Neural progenitor cell (in vitro differentiated cells): ENCODE measurements at regions not wholly inside any gene's neighbourhood (a gene's known extent, or its start where the extent isn't known, plus 50 kb on each side); places are given as distances from the start of the nearest gene placed in this dataset.

ENCODE experiments used
- DNase-seq: peaks from one replicate; pipeline ENCODE4 v3.0.0-alpha.2; 2016; ENCODE audit warnings: low spot score
- H2AFZ ChIP-seq: fragments of 200-600 bp; sonication (generic); replicated peaks from 2 replicates; pipeline ENCODE4 v1.6.1; 2016; ENCODE audit warnings: antibody characterized with exemption
- H3F3A ChIP-seq: fragments of 200-600 bp; sonication (generic); 2 replicates; pipeline ENCODE4 v1.6.1; 2016; ENCODE audit warnings: antibody characterized with exemption, low read depth
- H3K27ac ChIP-seq: fragments of 200-600 bp; sonication (generic); 2 replicates; pipeline ENCODE4 v1.5.1; 2016; ENCODE audit warnings: mild to moderate bottlenecking
- H3K27me3 ChIP-seq: fragments of 200-600 bp; sonication (generic); 2 replicates; pipeline ENCODE4 v1.6.1; 2016; ENCODE audit warnings: mild to moderate bottlenecking, moderate library complexity
- H3K36me3 ChIP-seq: fragments of 200-600 bp; sonication (generic); 2 replicates; pipeline ENCODE4 v1.5.1; 2016
- H3K4me1 ChIP-seq: fragments of 200-600 bp; sonication (generic); 2 replicates; pipeline ENCODE4 v1.6.1; 2016; ENCODE audit warnings: mixed run types
- H3K4me2 ChIP-seq: fragments of 200-600 bp; sonication (generic); 2 replicates; pipeline ENCODE4 v1.6.1; 2016
- H3K4me3 ChIP-seq: fragments of 200-600 bp; sonication (generic); 2 replicates; pipeline ENCODE4 v1.5.1; 2016
- H3K79me2 ChIP-seq: fragments of 200-600 bp; sonication (generic); 2 replicates; pipeline ENCODE4 v1.6.1; 2016; ENCODE audit warnings: low read depth
- H3K9ac ChIP-seq: fragments of 200-600 bp; sonication (generic); 2 replicates; pipeline ENCODE4 v1.6.1; 2016
- H3K9me3 ChIP-seq: fragments of 200-600 bp; sonication (generic); 2 replicates; pipeline ENCODE4 v1.5.1; 2016; ENCODE audit warnings: low read depth
- H4K20me1 ChIP-seq: fragments of 200-600 bp; sonication (generic); 2 replicates; pipeline ENCODE4 v1.6.1; 2016; ENCODE audit warnings: low read depth
- H3K27ac Mint-ChIP-seq: 3 replicates; pipeline ENCODE4 v1.8.0; 2021; ENCODE audit warnings: mixed read lengths
- H3K27me3 Mint-ChIP-seq: 2 replicates; pipeline ENCODE4 v1.8.0; 2022; ENCODE audit warnings: low read depth, mild to moderate bottlenecking, inconsistent platforms, moderate library complexity, mixed read lengths; ENCODE audit not compliant: insufficient read depth
- H3K36me3 Mint-ChIP-seq: 3 replicates; pipeline ENCODE4 v1.8.0; 2021; ENCODE audit warnings: mixed read lengths
- H3K4me1 Mint-ChIP-seq: 3 replicates; pipeline ENCODE4 v1.8.0; 2021; ENCODE audit warnings: mixed read lengths
- H3K4me3 Mint-ChIP-seq: 3 replicates; pipeline ENCODE4 v1.8.0; 2021; ENCODE audit warnings: mild to moderate bottlenecking, moderate library complexity, mixed read lengths
- H3K9me3 Mint-ChIP-seq: 3 replicates; pipeline ENCODE4 v1.8.0; 2020; ENCODE audit warnings: mixed read lengths
- CTCF ChIP-seq: fragments of 200-600 bp; sonication (generic); IDR thresholded peaks from 2 replicates; pipeline ENCODE4 v1.5.1; 2017; ENCODE audit warnings: antibody characterized with exemption, mild to moderate bottlenecking
- EZH2 ChIP-seq: fragments of 200-600 bp; sonication (generic); IDR thresholded peaks from 2 replicates; pipeline ENCODE4 v1.6.1; 2017; ENCODE audit warnings: antibody characterized with exemption, mild to moderate bottlenecking, moderate library complexity
- EZH2phosphoT487 ChIP-seq: fragments of 200-600 bp; sonication (generic); IDR thresholded peaks from 2 replicates; pipeline ENCODE4 v1.6.1; 2017; ENCODE audit warnings: antibody characterized with exemption

GRCh38 chr5:174987443-174988012 is 263.1 kb downstream of the MSX2 start:
- H4K20me1 ChIP-seq = no peaks in the 10 kb centered on the region
- Mint-ChIP-seq H3K4me3 (no peak overlapping the region), H3K9me3 (peaks cover 3% of the 10 kb centered on the region), H3K36me3 (no peaks in the 10 kb centered on the region), H3K4me1 (peaks cover 3% of the 10 kb centered on the region), H3K27ac (no peak overlapping the region), H3K27me3 (peaks cover 6% of the 10 kb centered on the region)
- H3K4me1 ChIP-seq = no peaks in the 10 kb centered on the region
- no peaks in the 10 kb centered on the region for H3K9me3 ChIP-seq
- no peak for TF ChIP-seq EZH2phosphoT487
- TF ChIP-seq EZH2 = no peak
- no peak for TF ChIP-seq CTCF
- no peaks in the 10 kb centered on the region for H3F3A ChIP-seq
- H3K36me3 ChIP-seq = no peaks in the 10 kb centered on the region
- no peaks in the 10 kb centered on the region for H3K27me3 ChIP-seq
- no peak overlapping the region for H2AFZ ChIP-seq
- DNase-seq = no peak
- no peak overlapping the region for H3K4me3 ChIP-seq
- no peak overlapping the region for H3K4me2 ChIP-seq
- H3K27ac ChIP-seq = no peak overlapping the region
- no peak overlapping the region for H3K9ac ChIP-seq
- no peaks in the 10 kb centered on the region for H3K79me2 ChIP-seq

GRCh38 chr5:174984863-174985262 is 260.5 kb downstream of the MSX2 start:
- Histone ChIP-seq H3K27ac (no peak overlapping the region), H3K79me2 (no peaks in the 10 kb centered on the region), H2AFZ (no peak overlapping the region), H3K27me3 (no peaks in the 10 kb centered on the region), H4K20me1 (no peaks in the 10 kb centered on the region), H3K4me1 (no peaks in the 10 kb centered on the region), H3K9me3 (no peaks in the 10 kb centered on the region), H3K4me2 (no peak overlapping the region), H3F3A (no peaks in the 10 kb centered on the region), H3K4me3 (no peak overlapping the region), H3K9ac (no peak overlapping the region), H3K36me3 (no peaks in the 10 kb centered on the region)
- no peak for DNase-seq
- H3K27me3 Mint-ChIP-seq = peaks cover 6% of the 10 kb centered on the region
- no peaks in the 10 kb centered on the region for H3K36me3 Mint-ChIP-seq
- H3K27ac Mint-ChIP-seq = no peak overlapping the region
- H3K4me1 Mint-ChIP-seq = no peaks in the 10 kb centered on the region
- no peak overlapping the region for H3K4me3 Mint-ChIP-seq
- TF ChIP-seq EZH2phosphoT487 (no peak), CTCF (no peak), EZH2 (no peak)
- peaks cover 3% of the 10 kb centered on the region for H3K9me3 Mint-ChIP-seq

- H3K9ac ChIP-seq = no peak overlapping the region
- peaks cover 3% of the 10 kb centered on the region for H3K9me3 Mint-ChIP-seq
- no peaks in the 10 kb centered on the region for H3K36me3 Mint-ChIP-seq
- H4K20me1 ChIP-seq = no peaks in the 10 kb centered on the region
- no peak overlapping the region for H3K4me3 ChIP-seq
- H2AFZ ChIP-seq = no peak overlapping the region
- H3K27ac ChIP-seq = no peak overlapping the region
- no peaks in the 10 kb centered on the region for H3K36me3 ChIP-seq
- H3K79me2 ChIP-seq = no peaks in the 10 kb centered on the region
- H3K4me2 ChIP-seq = no peak overlapping the region
- H3F3A ChIP-seq = no peaks in the 10 kb centered on the region
- no peak overlapping the region for H3K27ac Mint-ChIP-seq
- H3K4me3 Mint-ChIP-seq = no peak overlapping the region
- no peak for TF ChIP-seq CTCF
- TF ChIP-seq EZH2phosphoT487 = no peak
- TF ChIP-seq EZH2 = no peak
- H3K27me3 Mint-ChIP-seq = peaks cover 8% of the 10 kb centered on the region
- no peaks in the 10 kb centered on the region for H3K9me3 ChIP-seq
- no peak for DNase-seq
- no peaks in the 10 kb centered on the region for H3K27me3 ChIP-seq
- no peaks in the 10 kb centered on the region for H3K4me1 ChIP-seq
- no peaks in the 10 kb centered on the region for H3K4me1 Mint-ChIP-seq
Observed at GRCh38 chr5:174982485-174982884, 258.1 kb downstream of the MSX2 start.
